Prostate gland (tissue), 2 donors: ENCODE measurements at regions not wholly inside any gene's neighbourhood (a gene's known extent, or its start where the extent isn't known, plus 50 kb on each side); places are given as distances from the start of the nearest gene placed in this dataset.

Experiments used
- DNase-seq: peaks from one replicate; pipeline ENCODE4 v3.0.0-alpha.2; 2019; ENCODE audit warnings: low spot score
- H3K27ac ChIP-seq, 2 donors: fragments of 200-600 bp; sonication (generic); 2 replicates each; pipeline ENCODE4 v1.5.1; 2017 to 2019
- H3K27me3 ChIP-seq: fragments of 200-600 bp; sonication (generic); replicated peaks from 2 replicates; pipeline ENCODE4 v1.5.1; 2019; ENCODE audit not compliant: insufficient read depth
- H3K36me3 ChIP-seq, 2 donors: fragments of 200-600 bp; sonication (generic); 1 replicate in 1 of 2; 2 replicates in 1 of 2; pipeline versions ENCODE4 v1.5.1 to v1.8.1; 2017 to 2019
- H3K4me1 ChIP-seq: fragments of 200-600 bp; sonication (generic); replicated peaks from 2 replicates; pipeline ENCODE4 v1.5.1; 2019
- H3K4me3 ChIP-seq, 2 donors: fragments of 200-600 bp; sonication (generic); 2 replicates each; pipeline ENCODE4 v1.5.1; 2017 to 2019
- H3K9me3 ChIP-seq: fragments of 200-600 bp; sonication (generic); 2 replicates; pipeline ENCODE4 v1.5.1; 2017
- CTCF ChIP-seq, 4 experiments: fragments of 200-600 bp in 2 of 4; fragments of 450-650 bp in 2 of 4; sonication (generic) in 2 of 4; IDR thresholded peaks; 1 replicate in 3 of 4; 2 replicates in 1 of 4; pipeline ENCODE4 v1.5.1; 2016 to 2019; ENCODE audit warnings: antibody characterized with exemption in 4 of 4, mild to moderate bottlenecking in 2 of 4, moderate library complexity in 2 of 4
- POLR2A ChIP-seq: fragments of 450-650 bp; IDR thresholded peaks from one replicate; pipeline ENCODE4 v1.6.1; 2016; ENCODE audit warnings: antibody characterized with exemption, mild to moderate bottlenecking
- POLR2AphosphoS5 ChIP-seq: sonication (generic); formaldehyde crosslinking; IDR thresholded peaks from one replicate; pipeline ENCODE4 v1.6.1; 2017; ENCODE audit warnings: antibody characterized with exemption
- WGBS: methylation state at CpG from one replicate; pipeline ENCODE4 v1.1.5; 2018; 5-methylcytosine and 5-hydroxymethylcytosine counted together
- intact Hi-C: fragments of 100-400 bp; cut with DNase I; formaldehyde crosslinking; loops from one replicate; pipeline ENCODE4 v1.14.2; 2022

- Histone ChIP-seq H3K36me3 (no peaks in the 10 kb centered on the region), H3K27ac (no peak overlapping the region), H3K9me3 (no peaks in the 10 kb centered on the region), H3K4me1 (peaks cover 2% of the 10 kb centered on the region), H3K4me3 (no peak overlapping the region), H3K27me3 (no peaks in the 10 kb centered on the region)
- intact Hi-C loops, result no loop called here
- no peak for DNase-seq
- TF ChIP-seq POLR2A (no peak), CTCF (IDR thresholded peaks at IDR 0.05) (no peak), POLR2AphosphoS5 (no peak)
- 39% methylated on average over 1 of the region's 1 CpG for WGBS
These were observed 151.0 kb upstream of the ATP2B1 start for GRCh38 chr12:89859508-89860220.

GRCh38 chr12:89858718-89859117 is 150.1 kb upstream of the ATP2B1 start:
- Histone ChIP-seq H3K4me3 (no peak overlapping the region), H3K27me3 (no peaks in the 10 kb centered on the region), H3K36me3 (no peaks in the 10 kb centered on the region), H3K27ac (no peak overlapping the region), H3K9me3 (no peaks in the 10 kb centered on the region), H3K4me1 (peaks cover 2% of the 10 kb centered on the region)
- no peak for DNase-seq
- TF ChIP-seq CTCF (IDR thresholded peaks at IDR 0.05) (no peak), POLR2A (no peak), POLR2AphosphoS5 (no peak)
- 92% methylated on average over 3 of the region's 3 CpGs for WGBS
- intact Hi-C loops, result no loop called here

- intact Hi-C loops, result no loop called here
- no peak for TF ChIP-seq CTCF (IDR thresholded peaks at IDR 0.05)
- no peak for TF ChIP-seq POLR2AphosphoS5
- TF ChIP-seq POLR2A, result no peak
- WGBS, result 94% methylated on average over 6 of the region's 6 CpGs
- Histone ChIP-seq H3K4me1 (no peaks in the 10 kb centered on the region), H3K36me3 (no peaks in the 10 kb centered on the region), H3K4me3 (no peak overlapping the region), H3K9me3 (no peaks in the 10 kb centered on the region), H3K27me3 (no peaks in the 10 kb centered on the region), H3K27ac (no peak overlapping the region)
- no peak for DNase-seq
These were observed 149.1 kb upstream of the ATP2B1 start for GRCh38 chr12:89857652-89858274.

- intact Hi-C loops, result no loop called here
- WGBS, result 28% methylated on average over 1 of the region's 1 CpG
- no peak for DNase-seq
These were observed 147.8 kb upstream of the ATP2B1 start for GRCh38 chr12:89856431-89856830.

More at GRCh38 chr12:89856431-89856830, 147.8 kb upstream of the ATP2B1 start:
- Histone ChIP-seq H3K9me3 (no peaks in the 10 kb centered on the region), H3K27me3 (no peaks in the 10 kb centered on the region), H3K4me1 (no peaks in the 10 kb centered on the region), H3K4me3 (no peak overlapping the region), H3K36me3 (no peaks in the 10 kb centered on the region), H3K27ac (no peak overlapping the region)
- TF ChIP-seq CTCF (IDR thresholded peaks at IDR 0.05) (no peak), POLR2A (no peak), POLR2AphosphoS5 (no peak)
